ENCODE measurements at regions not wholly inside any gene's neighbourhood (a gene's known extent, or its start where the extent isn't known, plus 50 kb on each side); places are given as distances from the start of the nearest gene placed in this dataset.
"Not testable (repeated sequence)": the region's sequence is repeated elsewhere in the genome, so short reads cannot be mapped to it uniquely, and the experiment has no call there.

DNA sequence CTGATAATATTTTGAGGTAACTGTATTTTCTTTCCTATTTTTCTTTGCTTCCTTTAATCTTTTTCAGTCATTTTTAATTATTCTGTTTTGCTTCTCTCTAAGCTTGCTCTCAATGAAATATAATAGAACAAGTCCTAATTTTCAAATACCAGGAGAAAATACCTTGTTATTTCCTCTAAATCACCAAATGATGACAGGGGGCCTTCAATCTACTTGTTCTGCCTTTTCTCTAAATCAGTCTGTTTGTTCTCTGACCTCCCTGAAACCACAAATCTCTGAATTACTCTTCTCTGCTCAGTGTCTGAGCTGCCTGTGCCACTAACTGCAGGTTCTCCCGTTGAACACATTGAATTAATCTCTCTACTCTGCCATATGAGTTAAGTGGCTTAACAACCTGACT is 286.2 kb downstream of the C11orf87 start:
- H3K4me2 ChIP-seq (ENCODE audit: low read depth, low read length), result no peak overlapping the region
- H3K4me3 ChIP-seq (ENCODE audit: low read length), result no peak overlapping the region
- H3K27me3 ChIP-seq (replicated peaks; ENCODE audit: insufficient read depth, low read length), result no peaks in the 10 kb centered on the region
- TF ChIP-seq EZH2 (optimal IDR thresholded peaks at IDR 0.05; ENCODE audit: low read depth, low read length) (no peak), EZH2phosphoT487 (IDR thresholded peaks at IDR 0.05; ENCODE audit: low read length) (no peak)
- TF ChIP-seq, protein P1, sequence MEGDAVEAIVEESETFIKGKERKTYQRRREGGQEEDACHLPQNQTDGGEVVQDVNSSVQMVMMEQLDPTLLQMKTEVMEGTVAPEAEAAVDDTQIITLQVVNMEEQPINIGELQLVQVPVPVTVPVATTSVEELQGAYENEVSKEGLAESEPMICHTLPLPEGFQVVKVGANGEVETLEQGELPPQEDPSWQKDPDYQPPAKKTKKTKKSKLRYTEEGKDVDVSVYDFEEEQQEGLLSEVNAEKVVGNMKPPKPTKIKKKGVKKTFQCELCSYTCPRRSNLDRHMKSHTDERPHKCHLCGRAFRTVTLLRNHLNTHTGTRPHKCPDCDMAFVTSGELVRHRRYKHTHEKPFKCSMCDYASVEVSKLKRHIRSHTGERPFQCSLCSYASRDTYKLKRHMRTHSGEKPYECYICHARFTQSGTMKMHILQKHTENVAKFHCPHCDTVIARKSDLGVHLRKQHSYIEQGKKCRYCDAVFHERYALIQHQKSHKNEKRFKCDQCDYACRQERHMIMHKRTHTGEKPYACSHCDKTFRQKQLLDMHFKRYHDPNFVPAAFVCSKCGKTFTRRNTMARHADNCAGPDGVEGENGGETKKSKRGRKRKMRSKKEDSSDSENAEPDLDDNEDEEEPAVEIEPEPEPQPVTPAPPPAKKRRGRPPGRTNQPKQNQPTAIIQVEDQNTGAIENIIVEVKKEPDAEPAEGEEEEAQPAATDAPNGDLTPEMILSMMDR (IDR thresholded peaks at IDR 0.05; ENCODE audit: low read length), result no peak
- no peaks in the 10 kb centered on the region for H3K9me3 ChIP-seq (replicated peaks; ENCODE audit: insufficient read depth, low read length)
- H3K36me3 ChIP-seq (replicated peaks; ENCODE audit: insufficient read depth, low read length), result no peaks in the 10 kb centered on the region
- no peaks in the 10 kb centered on the region for H3K4me1 ChIP-seq (ENCODE audit: low read length)
- no peaks in the 10 kb centered on the region for H4K20me1 ChIP-seq (ENCODE audit: insufficient read depth, low read length)
- no peaks in the 10 kb centered on the region for H3K79me2 ChIP-seq (ENCODE audit: low read length)
- H3K9me2 ChIP-seq (replicated peaks; ENCODE audit: insufficient read depth, low read length), result no peaks in the 10 kb centered on the region
- no peak overlapping the region for H2AFZ ChIP-seq (ENCODE audit: low read length)
- no peaks in the 10 kb centered on the region for H3F3A ChIP-seq (ENCODE audit: insufficient read depth, low read length)
- no peak overlapping the region for H3K27ac ChIP-seq (ENCODE audit: low read length)
- DNase-seq, result no peak
- no peak overlapping the region for H3K9ac ChIP-seq (ENCODE audit: low read length)

DNA sequence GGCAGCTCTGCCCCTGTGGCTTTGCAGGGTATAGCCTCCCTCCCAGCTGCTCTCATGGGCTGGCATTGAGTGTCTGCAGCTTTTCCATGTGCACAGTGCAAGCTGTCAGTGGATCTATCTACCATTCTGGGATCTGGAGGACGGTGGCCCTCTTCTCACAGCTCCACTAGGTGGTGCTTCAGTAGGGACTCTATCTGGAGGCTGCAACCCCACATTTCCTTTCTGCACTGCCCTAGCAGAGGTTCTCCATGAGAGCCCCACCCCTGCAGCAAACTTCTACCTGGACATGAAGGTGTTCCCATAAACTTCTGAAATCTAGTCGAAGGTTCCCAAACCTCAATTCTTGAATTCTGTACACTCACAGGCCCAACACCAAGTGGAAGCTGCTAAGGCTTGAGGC is 292.5 kb downstream of the C11orf87 start:
- not testable (repeated sequence) for H3K9me3 ChIP-seq (replicated peaks; ENCODE audit: insufficient read depth, low read length); H3K9me2 ChIP-seq (replicated peaks; ENCODE audit: insufficient read depth, low read length)

DNA sequence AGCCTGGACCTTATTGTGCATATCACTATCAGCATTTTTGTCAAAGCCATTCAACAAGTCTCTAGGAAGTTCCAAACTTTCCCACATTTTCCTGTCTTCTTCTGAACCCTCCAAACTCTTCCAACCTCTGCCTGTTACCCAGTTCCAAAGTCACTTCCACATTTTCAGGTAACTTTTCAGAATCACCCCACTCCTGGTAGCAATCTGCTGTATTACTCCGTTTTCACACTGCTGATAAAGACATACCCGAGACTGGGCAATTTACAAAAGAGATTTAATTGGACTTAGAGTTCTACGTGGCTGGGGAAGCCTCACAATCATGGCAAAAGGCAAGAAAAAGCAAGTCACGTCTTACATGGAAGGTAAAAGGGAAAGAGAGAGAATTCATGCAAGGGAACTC is 293.4 kb downstream of the C11orf87 start:
- H3K27me3 ChIP-seq (replicated peaks; ENCODE audit: insufficient read depth, low read length); H3K9me2 ChIP-seq (replicated peaks; ENCODE audit: insufficient read depth, low read length); H3K4me3 ChIP-seq (ENCODE audit: low read length); H3K4me1 ChIP-seq (ENCODE audit: low read length); DNase-seq; H4K20me1 ChIP-seq (ENCODE audit: insufficient read depth, low read length); H2AFZ ChIP-seq (ENCODE audit: low read length); H3K9ac ChIP-seq (ENCODE audit: low read length); H3K4me2 ChIP-seq (ENCODE audit: low read depth, low read length); H3K27ac ChIP-seq (ENCODE audit: low read length); H3K9me3 ChIP-seq (replicated peaks; ENCODE audit: insufficient read depth, low read length); H3K79me2 ChIP-seq (ENCODE audit: low read length); H3K36me3 ChIP-seq (replicated peaks; ENCODE audit: insufficient read depth, low read length); H3F3A ChIP-seq (ENCODE audit: insufficient read depth, low read length): not testable (repeated sequence)

More for the DNA sequence above, 292.5 kb downstream of the C11orf87 start:
- not testable (repeated sequence) for H3K79me2 ChIP-seq (ENCODE audit: low read length); H3K27ac ChIP-seq (ENCODE audit: low read length); H3K27me3 ChIP-seq (replicated peaks; ENCODE audit: insufficient read depth, low read length); H3K9ac ChIP-seq (ENCODE audit: low read length); H3K4me2 ChIP-seq (ENCODE audit: low read depth, low read length); H4K20me1 ChIP-seq (ENCODE audit: insufficient read depth, low read length); H3K36me3 ChIP-seq (replicated peaks; ENCODE audit: insufficient read depth, low read length); H3K4me3 ChIP-seq (ENCODE audit: low read length); H3F3A ChIP-seq (ENCODE audit: insufficient read depth, low read length); H2AFZ ChIP-seq (ENCODE audit: low read length); DNase-seq; H3K4me1 ChIP-seq (ENCODE audit: low read length)

DNA sequence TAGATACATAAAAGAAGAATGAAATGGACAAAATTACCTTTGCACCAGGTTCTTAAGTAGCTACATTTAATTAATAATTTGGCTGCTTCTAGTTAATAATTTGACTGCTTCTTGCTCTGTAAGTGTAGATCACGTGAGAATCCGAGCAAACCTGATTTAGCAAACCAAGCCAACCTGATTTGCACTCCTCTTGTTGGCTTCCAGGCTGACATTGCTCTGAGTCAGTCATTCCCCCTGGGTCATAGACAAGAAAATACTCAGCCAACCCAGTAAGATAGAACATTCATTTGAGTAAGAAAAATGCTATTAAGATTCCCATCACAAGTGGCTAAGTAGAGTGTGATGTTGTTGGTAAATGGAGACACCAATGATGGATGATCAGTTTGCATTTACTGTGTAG is 304.1 kb downstream of the C11orf87 start:
- DNase-seq, result no peak
- H3K4me3 ChIP-seq (ENCODE audit: low read length), result no peak overlapping the region
- no peak overlapping the region for H3K27ac ChIP-seq (ENCODE audit: low read length)
- H3K4me2 ChIP-seq (ENCODE audit: low read depth, low read length), result no peak overlapping the region
- no peaks in the 10 kb centered on the region for H3F3A ChIP-seq (ENCODE audit: insufficient read depth, low read length)
- H3K4me1 ChIP-seq (ENCODE audit: low read length), result no peaks in the 10 kb centered on the region
- no peaks in the 10 kb centered on the region for H3K36me3 ChIP-seq (replicated peaks; ENCODE audit: insufficient read depth, low read length)
- H3K27me3 ChIP-seq (replicated peaks; ENCODE audit: insufficient read depth, low read length), result no peaks in the 10 kb centered on the region
- H4K20me1 ChIP-seq (ENCODE audit: insufficient read depth, low read length), result no peaks in the 10 kb centered on the region
- no peak for TF ChIP-seq EZH2phosphoT487 (IDR thresholded peaks at IDR 0.05; ENCODE audit: low read length)
- no peaks in the 10 kb centered on the region for H3K79me2 ChIP-seq (ENCODE audit: low read length)
- H3K9ac ChIP-seq (ENCODE audit: low read length), result no peak overlapping the region
- H2AFZ ChIP-seq (ENCODE audit: low read length), result no peak overlapping the region
- H3K9me2 ChIP-seq (replicated peaks; ENCODE audit: insufficient read depth, low read length), result no peaks in the 10 kb centered on the region
- no peaks in the 10 kb centered on the region for H3K9me3 ChIP-seq (replicated peaks; ENCODE audit: insufficient read depth, low read length)

DNA sequence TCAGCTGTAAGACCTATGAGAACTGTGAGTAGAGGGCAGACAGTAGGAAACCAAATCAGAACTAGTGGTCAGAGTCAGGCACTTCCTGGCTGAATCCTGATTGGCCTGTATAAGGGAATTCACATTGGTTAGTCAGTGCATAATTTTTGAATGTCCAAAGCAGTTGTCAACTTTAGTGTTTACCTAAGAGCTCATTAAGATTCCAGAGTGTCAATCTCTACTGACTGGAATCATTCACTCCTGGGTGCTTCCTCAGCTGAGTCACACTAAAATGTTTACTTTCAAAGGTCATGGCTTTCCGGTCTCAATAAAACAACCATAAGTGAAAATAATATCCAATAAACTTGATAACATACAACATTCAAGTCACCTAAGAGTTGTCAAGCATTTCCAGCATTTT is 306.1 kb downstream of the C11orf87 start:
- Histone ChIP-seq H3K4me1 (ENCODE audit: low read length) (no peaks in the 10 kb centered on the region), H3F3A (ENCODE audit: insufficient read depth, low read length) (no peaks in the 10 kb centered on the region), H4K20me1 (ENCODE audit: insufficient read depth, low read length) (no peaks in the 10 kb centered on the region), H3K9me3 (replicated peaks; ENCODE audit: insufficient read depth, low read length) (no peaks in the 10 kb centered on the region), H2AFZ (ENCODE audit: low read length) (no peak overlapping the region), H3K27ac (ENCODE audit: low read length) (no peak overlapping the region), H3K9me2 (replicated peaks; ENCODE audit: insufficient read depth, low read length) (no peaks in the 10 kb centered on the region), H3K4me3 (ENCODE audit: low read length) (no peak overlapping the region), H3K79me2 (ENCODE audit: low read length) (no peaks in the 10 kb centered on the region), H3K36me3 (replicated peaks; ENCODE audit: insufficient read depth, low read length) (no peaks in the 10 kb centered on the region), H3K9ac (ENCODE audit: low read length) (no peak overlapping the region), H3K4me2 (ENCODE audit: low read depth, low read length) (no peak overlapping the region), H3K27me3 (replicated peaks; ENCODE audit: insufficient read depth, low read length) (no peaks in the 10 kb centered on the region)
- no peak for DNase-seq
- no peak for TF ChIP-seq EZH2 (optimal IDR thresholded peaks at IDR 0.05; ENCODE audit: low read depth, low read length)
- TF ChIP-seq, protein P1 (IDR thresholded peaks at IDR 0.05; ENCODE audit: low read length), result no peak
- no peak for TF ChIP-seq EZH2phosphoT487 (IDR thresholded peaks at IDR 0.05; ENCODE audit: low read length)
